ENCODE measurements at regions not wholly inside any gene's neighbourhood (a gene's known extent, or its start where the extent isn't known, plus 50 kb on each side); places are given as distances from the start of the nearest gene placed in this dataset.

GRCh38 chr13:109606520-109606919, 179.9 kb downstream of the IRS2 start:
- Histone ChIP-seq H3K9me2 (ENCODE audit: insufficient read depth) (no peaks in the 10 kb centered on the region), H3K4me2 (no peak overlapping the region), H3K27ac (no peak overlapping the region), H3K79me2 (ENCODE audit: low read depth) (no peaks in the 10 kb centered on the region), H3K4me1 (replicated peaks; ENCODE audit: insufficient read depth) (no peaks in the 10 kb centered on the region), H3K9me3 (ENCODE audit: insufficient read depth, low read depth) (no peaks in the 10 kb centered on the region; the same call in 1 of the 2 replicates), H3K27me3 (ENCODE audit: insufficient read depth, low read depth) (no peaks in the 10 kb centered on the region), H4K20me1 (ENCODE audit: insufficient read depth) (no peaks in the 10 kb centered on the region), H3K36me3 (ENCODE audit: low read depth) (no peaks in the 10 kb centered on the region), H2AFZ (no peak overlapping the region), H3F3A (ENCODE audit: insufficient read depth, low read depth) (no peaks in the 10 kb centered on the region), H3K4me3 (no peak overlapping the region)
- TF ChIP-seq CTCF (conservative IDR thresholded peaks at IDR 0.05) = no peak
- POLR2A ChIA-PET (ENCODE audit: unreplicated experiment) = no interaction called here
- BruUV-seq (replicated peaks) = no TSS peak
- DNase-seq = no peak
- intact Hi-C loops (cut with micrococcal nuclease; ENCODE audit: unreplicated experiment) = loop anchor here (10.0 kb wide), 1 partner anchor 462 kb away; no protein-coding TSS in a partner anchor
- CTCF ChIA-PET = interaction anchor here (0.6 kb wide), 1 partner anchor 707 kb away, joined by 10 read pairs; no protein-coding TSS in a partner anchor

- ChIA-PET CTCF (interaction anchor here (0.6 kb wide), 1 partner anchor 706 kb away, joined by 10 read pairs; no protein-coding TSS in a partner anchor), POLR2A (ENCODE audit: unreplicated experiment) (interaction anchor here (0.6 kb wide), 1 partner anchor 528 kb away, joined by 5 read pairs; no protein-coding TSS in a partner anchor)
- H3K36me3 ChIP-seq (ENCODE audit: low read depth) = no peaks in the 10 kb centered on the region
- no peaks in the 10 kb centered on the region for H3K79me2 ChIP-seq (ENCODE audit: low read depth)
- no peak for DNase-seq
- intact Hi-C loops (cut with micrococcal nuclease; ENCODE audit: unreplicated experiment) = loop anchor here (10.0 kb wide), 1 partner anchor 461 kb away; no protein-coding TSS in a partner anchor
- no peak overlapping the region for H3K4me2 ChIP-seq
- H3K9me2 ChIP-seq (ENCODE audit: insufficient read depth) = no peaks in the 10 kb centered on the region
- no peaks in the 10 kb centered on the region for H3K4me1 ChIP-seq (replicated peaks; ENCODE audit: insufficient read depth)
- H4K20me1 ChIP-seq (ENCODE audit: insufficient read depth) = no peaks in the 10 kb centered on the region
- no TSS peak for BruUV-seq (replicated peaks)
- H2AFZ ChIP-seq = no peak overlapping the region
- TF ChIP-seq CTCF (conservative IDR thresholded peaks at IDR 0.05) = no peak
- no peak for TF ChIP-seq EZH2 (IDR thresholded peaks at IDR 0.05; ENCODE audit: low read depth)
- H3K4me3 ChIP-seq = no peak overlapping the region
- no peak overlapping the region for H3K27ac ChIP-seq
- no peaks in the 10 kb centered on the region for H3F3A ChIP-seq (ENCODE audit: insufficient read depth, low read depth)
- no peaks in the 10 kb centered on the region; the same call in 1 of the 2 replicates for H3K9me3 ChIP-seq (ENCODE audit: insufficient read depth, low read depth)
- H3K27me3 ChIP-seq (ENCODE audit: insufficient read depth, low read depth) = no peaks in the 10 kb centered on the region
Measured at GRCh38 chr13:109605846-109606245, 180.5 kb downstream of the IRS2 start.

GRCh38 chr13:109604894-109605293, 181.5 kb downstream of the IRS2 start:
- no peak overlapping the region for H2AFZ ChIP-seq
- no peaks in the 10 kb centered on the region for H4K20me1 ChIP-seq (ENCODE audit: insufficient read depth)
- intact Hi-C loops (cut with micrococcal nuclease; ENCODE audit: unreplicated experiment) = loop anchor here (10.0 kb wide), 1 partner anchor 460 kb away; no protein-coding TSS in a partner anchor
- no peak overlapping the region for H3K4me3 ChIP-seq
- H3K27ac ChIP-seq = no peak overlapping the region
- H3K4me1 ChIP-seq (replicated peaks; ENCODE audit: insufficient read depth) = no peaks in the 10 kb centered on the region
- no peaks in the 10 kb centered on the region for H3F3A ChIP-seq (ENCODE audit: insufficient read depth, low read depth)
- H3K9me3 ChIP-seq (ENCODE audit: insufficient read depth, low read depth) = no peaks in the 10 kb centered on the region; the same call in 1 of the 2 replicates
- ChIA-PET POLR2A (ENCODE audit: unreplicated experiment) (no interaction called here), CTCF (no interaction called here)
- TF ChIP-seq EZH2 (IDR thresholded peaks at IDR 0.05; ENCODE audit: low read depth) = no peak
- no peak for TF ChIP-seq CTCF (conservative IDR thresholded peaks at IDR 0.05)
- H3K79me2 ChIP-seq (ENCODE audit: low read depth) = no peaks in the 10 kb centered on the region
- DNase-seq = no peak
- H3K36me3 ChIP-seq (ENCODE audit: low read depth) = no peaks in the 10 kb centered on the region
- no TSS peak for BruUV-seq (replicated peaks)
- H3K4me2 ChIP-seq = no peak overlapping the region
- no peaks in the 10 kb centered on the region for H3K9me2 ChIP-seq (ENCODE audit: insufficient read depth)
- no peaks in the 10 kb centered on the region for H3K27me3 ChIP-seq (ENCODE audit: insufficient read depth, low read depth)
